Epithelial cell of esophagus (primary cell): ENCODE measurements at regions not wholly inside any gene's neighbourhood (a gene's known extent, or its start where the extent isn't known, plus 50 kb on each side); places are given as distances from the start of the nearest gene placed in this dataset.

ENCODE experiments used
- DNase-seq: peaks from one replicate; pipeline ENCODE4 v3.0.0; 2010; ENCODE audit warnings: low read depth
- H3K4me3 ChIP-seq: 2 replicates; pipeline ENCODE4 v1.5.1; 2011; ENCODE audit warnings: mild to moderate bottlenecking, low read length, control low read depth
- CTCF ChIP-seq: IDR thresholded peaks from 2 replicates; pipeline ENCODE4 v1.5.1; 2011; ENCODE audit warnings: low read depth, mild to moderate bottlenecking, low read length, control low read depth, inconsistent platforms; ENCODE audit not compliant: insufficient read depth; ENCODE audit errors: missing control alignments

- H3K4me3 ChIP-seq, result no peak overlapping the region
- TF ChIP-seq CTCF, result no peak
- DNase-seq, result no peak
Measured at GRCh38 chr10:78427497-78428031, 393.9 kb downstream of the RPS24 start.

GRCh38 chr10:78428579-78428978, 394.9 kb downstream of the RPS24 start:
- no peak overlapping the region for H3K4me3 ChIP-seq
- DNase-seq, result no peak
- TF ChIP-seq CTCF, result no peak

- DNase-seq, result no peak
- TF ChIP-seq CTCF, result no peak
- no peak overlapping the region for H3K4me3 ChIP-seq
Measured at GRCh38 chr10:78429984-78430383, 396.3 kb downstream of the RPS24 start.

- DNase-seq, result no peak
- no peak overlapping the region for H3K4me3 ChIP-seq
- no peak for TF ChIP-seq CTCF
Measured at GRCh38 chr10:78432583-78432982, 398.9 kb downstream of the RPS24 start.

GRCh38 chr10:78433076-78433595, 399.5 kb downstream of the RPS24 start:
- H3K4me3 ChIP-seq, result no peak overlapping the region
- no peak for TF ChIP-seq CTCF
- DNase-seq, result no peak

- no peak for TF ChIP-seq CTCF
- DNase-seq, result no peak
- H3K4me3 ChIP-seq, result no peak overlapping the region
Measured at GRCh38 chr10:78433766-78434535, 400.3 kb downstream of the RPS24 start.

GRCh38 chr10:78434886-78435285, 401.2 kb downstream of the RPS24 start:
- no peak for DNase-seq
- no peak overlapping the region for H3K4me3 ChIP-seq
- TF ChIP-seq CTCF, result no peak
